ENCODE measurements at regions not wholly inside any gene's neighbourhood (a gene's known extent, or its start where the extent isn't known, plus 50 kb on each side); places are given as distances from the start of the nearest gene placed in this dataset.

GRCh38 chr4:141783770-141784169, 147.4 kb downstream of the IL15 start:
- TF ChIP-seq CTCF (IDR thresholded peaks at IDR 0.05) (no peak), POLR2A (IDR thresholded peaks at IDR 0.05) (no peak)
